ENCODE measurements at regions not wholly inside any gene's neighbourhood (a gene's known extent, or its start where the extent isn't known, plus 50 kb on each side); places are given as distances from the start of the nearest gene placed in this dataset.

GRCh38 chr2:104562537-104562936 lies 291.4 kb upstream of the POU3F3 start:
- Mint-ChIP-seq H3K27me3 (ENCODE audit: insufficient read depth, low read depth, poor library complexity) (no peaks in the 10 kb centered on the region), H3K4me3 (no peak overlapping the region), H3K27ac (no peak overlapping the region), H3K36me3 (ENCODE audit: low read depth) (no peaks in the 10 kb centered on the region), H3K4me1 (peaks cover 19% of the 10 kb centered on the region), H3K9me3 (peaks cover 3% of the 10 kb centered on the region; the same call in 1 of the 3 replicates)
- peaks cover 10% of the 10 kb centered on the region for H3K4me1 ChIP-seq (ENCODE audit: insufficient read depth)
- H3K79me2 ChIP-seq (replicated peaks; ENCODE audit: insufficient read depth): no peaks in the 10 kb centered on the region
- DNase-seq (ENCODE audit: low spot score) (peak; percentile 40), ATAC-seq (0 out of 3 replicates have a peak, but pooled peaks have one; percentile 29)
- TF ChIP-seq POLR2AphosphoS5 (IDR thresholded peaks at IDR 0.05; ENCODE audit: low read depth) (no peak), NANOG (IDR thresholded peaks at IDR 0.05; ENCODE audit: borderline replicate concordance) (peak; percentile 60)
- H2AFZ ChIP-seq: peak overlapping the region; percentile 1; the same call in 1 of the 2 replicates
- no peak overlapping the region for H3K27ac ChIP-seq (ENCODE audit: low read depth)
- no peaks in the 10 kb centered on the region for H3K27me3 ChIP-seq (ENCODE audit: insufficient read depth)
- H4K20me1 ChIP-seq (replicated peaks; ENCODE audit: insufficient read depth): no peaks in the 10 kb centered on the region
- no peaks in the 10 kb centered on the region for H3K9me2 ChIP-seq (ENCODE audit: insufficient read depth)
- no peaks in the 10 kb centered on the region for H3K36me3 ChIP-seq (ENCODE audit: insufficient read depth)
- no peaks in the 10 kb centered on the region for H3F3A ChIP-seq (replicated peaks; ENCODE audit: low read depth)
- H3K4me3 ChIP-seq: no peak overlapping the region
- no peak overlapping the region; the same call in none of the 2 replicates for H3K4me2 ChIP-seq

- DNase-seq (ENCODE audit: low spot score): peak; percentile 8
These were observed 290.4 kb upstream of the POU3F3 start for GRCh38 chr2:104563398-104563996.

More at GRCh38 chr2:104563398-104563996, 290.4 kb upstream of the POU3F3 start:
- Mint-ChIP-seq H3K36me3 (ENCODE audit: low read depth) (no peaks in the 10 kb centered on the region), H3K27ac (no peak overlapping the region), H3K27me3 (ENCODE audit: insufficient read depth, low read depth, poor library complexity) (no peaks in the 10 kb centered on the region), H3K9me3 (peaks cover 3% of the 10 kb centered on the region; the same call in 1 of the 3 replicates), H3K4me3 (no peak overlapping the region), H3K4me1 (peaks cover 19% of the 10 kb centered on the region)
- H2AFZ ChIP-seq: 0 out of 2 replicates have a peak overlapping the region, but pooled peaks have one; percentile 15
- TF ChIP-seq EZH2phosphoT487 (IDR thresholded peaks at IDR 0.05; ENCODE audit: unreplicated experiment) (no peak), ZNF331 (CRISPR knock-in tag; IDR thresholded peaks at IDR 0.05; ENCODE audit: low read depth) (no peak), NANOG (IDR thresholded peaks at IDR 0.05; ENCODE audit: borderline replicate concordance) (no peak), CTCF (conservative IDR thresholded peaks at IDR 0.05; ENCODE audit: low read depth in 2 of 2) (no peak), EZH2 (IDR thresholded peaks at IDR 0.05; ENCODE audit: low read depth, unreplicated experiment) (no peak), ETS1 (IDR thresholded peaks at IDR 0.05) (no peak), ZNF114 (CRISPR knock-in tag; IDR thresholded peaks at IDR 0.05) (no peak), JUNB (IDR thresholded peaks at IDR 0.05; ENCODE audit: unreplicated experiment) (no peak)
- peaks cover 5% of the 10 kb centered on the region; the same call in 1 of the 2 replicates for H3K9me2 ChIP-seq (ENCODE audit: insufficient read depth)
- no peaks in the 10 kb centered on the region for H3K27me3 ChIP-seq (ENCODE audit: insufficient read depth)
- H4K20me1 ChIP-seq (replicated peaks; ENCODE audit: insufficient read depth): no peaks in the 10 kb centered on the region
- H3F3A ChIP-seq (replicated peaks; ENCODE audit: low read depth): no peaks in the 10 kb centered on the region
- no peak overlapping the region for H3K27ac ChIP-seq (ENCODE audit: low read depth)
- peak; percentile 49; the same call in 2 of the 3 replicates for ATAC-seq
- no peak overlapping the region for H3K4me3 ChIP-seq
- no peaks in the 10 kb centered on the region for H3K79me2 ChIP-seq (replicated peaks; ENCODE audit: insufficient read depth)
- H3K36me3 ChIP-seq (ENCODE audit: insufficient read depth): no peaks in the 10 kb centered on the region
- peaks cover 10% of the 10 kb centered on the region for H3K4me1 ChIP-seq (ENCODE audit: insufficient read depth)
- no peak overlapping the region for H3K4me2 ChIP-seq
